HepG2 (cell line): ENCODE measurements at regions not wholly inside any gene's neighbourhood (a gene's known extent, or its start where the extent isn't known, plus 50 kb on each side); places are given as distances from the start of the nearest gene placed in this dataset.
A peak's percentile ranks its signal among the peaks of the same experiment; 100 is the strongest.

ENCODE experiments used
- HOXA7 ChIP-seq: sonication (generic); formaldehyde crosslinking; IDR thresholded peaks from 2 replicates; pipeline ENCODE4 v1.8.1; 2022; ENCODE audit warnings: mild to moderate bottlenecking, missing genetic modification reagents, moderate library complexity
- KDM2A ChIP-seq: sonication (generic); formaldehyde crosslinking; IDR thresholded peaks from 2 replicates; pipeline ENCODE4 v1.4.0; 2020; ENCODE audit warnings: low read depth, missing genetic modification reagents, borderline replicate concordance
- MYC ChIP-seq: sonication (generic); formaldehyde crosslinking; IDR thresholded peaks from 2 replicates; pipeline ENCODE4 v1.9.0; 2021; ENCODE audit warnings: missing genetic modification reagents, borderline replicate concordance
- PAWR ChIP-seq: sonication (generic); formaldehyde crosslinking; IDR thresholded peaks from 2 replicates; pipeline ENCODE4 v1.4.0; 2020; ENCODE audit warnings: missing genetic modification reagents, mild to moderate bottlenecking, borderline replicate concordance
- RAD21 ChIP-seq: fragments of 450-650 bp; formaldehyde crosslinking; IDR thresholded peaks from 2 replicates; pipeline ENCODE4 v1.5.0; 2020; ENCODE audit warnings: mild to moderate bottlenecking
- ZC3H13 ChIP-seq: sonication (generic); formaldehyde crosslinking; IDR thresholded peaks from 2 replicates; pipeline ENCODE4 v1.8.1; 2023; ENCODE audit warnings: mild to moderate bottlenecking, missing genetic modification reagents, moderate library complexity
- ZFP36L1 ChIP-seq: sonication (generic); formaldehyde crosslinking; IDR thresholded peaks from 2 replicates; pipeline ENCODE4 v1.8.0; 2022; ENCODE audit warnings: mild to moderate bottlenecking, missing genetic modification reagents, moderate library complexity
- ZNF101 ChIP-seq: sonication (generic); formaldehyde crosslinking; IDR thresholded peaks from 2 replicates; pipeline ENCODE4 v1.4.0; 2020; ENCODE audit warnings: mild to moderate bottlenecking, low read depth, missing genetic modification reagents, borderline replicate concordance
- ZNF253 ChIP-seq: sonication (generic); formaldehyde crosslinking; IDR thresholded peaks from 2 replicates; pipeline ENCODE4 v1.8.0; 2022; ENCODE audit warnings: mild to moderate bottlenecking, missing genetic modification reagents, borderline replicate concordance
- ZNF775 ChIP-seq: sonication (generic); formaldehyde crosslinking; IDR thresholded peaks from 2 replicates; pipeline ENCODE4 v1.4.0; 2020; ENCODE audit warnings: missing genetic modification reagents, mild to moderate bottlenecking, moderate library complexity, borderline replicate concordance
- TF ChIP-seq, protein P1 (sequence below): sonication (generic); formaldehyde crosslinking; IDR thresholded peaks from 2 replicates; pipeline ENCODE4 v1.4.0; 2020; ENCODE audit warnings: mild to moderate bottlenecking, missing genetic modification reagents, borderline replicate concordance
- TF ChIP-seq, protein P2 (sequence below): sonication (generic); formaldehyde crosslinking; IDR thresholded peaks from 2 replicates; pipeline ENCODE4 v1.4.0; 2020; ENCODE audit warnings: missing genetic modification reagents
- TF ChIP-seq, protein P3 (sequence below): sonication (generic); formaldehyde crosslinking; IDR thresholded peaks from 2 replicates; pipeline ENCODE4 v1.5.0; 2020; ENCODE audit warnings: missing genetic modification reagents
- TF ChIP-seq, protein P4 (sequence below): sonication (generic); formaldehyde crosslinking; IDR thresholded peaks from 2 replicates; pipeline ENCODE4 v1.4.0; 2020; ENCODE audit warnings: missing genetic modification reagents
- TF ChIP-seq, protein P5 (sequence below): sonication (generic); formaldehyde crosslinking; IDR thresholded peaks from 2 replicates; pipeline ENCODE4 v1.5.1; 2020; ENCODE audit warnings: missing genetic modification reagents, mild to moderate bottlenecking, borderline replicate concordance
- TF ChIP-seq, protein P6 (sequence below): sonication (generic); formaldehyde crosslinking; IDR thresholded peaks from 2 replicates; pipeline ENCODE4 v1.5.1; 2020; ENCODE audit warnings: mild to moderate bottlenecking, moderate library complexity, missing genetic modification reagents

DNA sequence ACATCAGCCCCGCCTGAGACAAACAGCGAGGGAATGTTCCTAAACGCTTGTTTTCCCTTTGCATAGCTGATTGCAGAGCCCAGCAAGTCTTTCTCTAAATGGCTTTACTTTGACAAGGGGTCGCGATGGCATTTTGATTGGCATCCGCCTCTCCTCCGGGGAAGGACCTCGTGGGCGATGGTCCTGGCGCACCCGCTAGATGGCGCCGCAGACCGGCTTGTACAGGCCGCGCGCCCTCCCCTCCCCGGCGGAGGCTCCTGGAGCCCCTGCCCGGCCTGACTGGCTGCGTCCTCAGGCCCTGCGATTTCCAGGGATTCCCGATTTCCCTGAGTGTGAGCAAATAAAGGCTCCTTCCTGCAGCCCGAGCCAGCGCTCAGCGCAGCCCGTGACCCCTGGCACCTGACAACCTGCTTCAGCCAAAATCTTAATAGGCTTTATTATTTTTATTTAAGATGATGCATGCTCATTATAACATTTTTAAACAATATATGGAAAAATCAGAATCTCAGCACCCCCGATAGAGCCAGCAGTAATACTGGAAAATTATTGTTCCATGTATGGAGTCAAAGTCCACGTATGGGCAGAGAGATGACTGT lies 468.3 kb downstream of the AACS start (continued):
- TF ChIP-seq, protein P1, sequence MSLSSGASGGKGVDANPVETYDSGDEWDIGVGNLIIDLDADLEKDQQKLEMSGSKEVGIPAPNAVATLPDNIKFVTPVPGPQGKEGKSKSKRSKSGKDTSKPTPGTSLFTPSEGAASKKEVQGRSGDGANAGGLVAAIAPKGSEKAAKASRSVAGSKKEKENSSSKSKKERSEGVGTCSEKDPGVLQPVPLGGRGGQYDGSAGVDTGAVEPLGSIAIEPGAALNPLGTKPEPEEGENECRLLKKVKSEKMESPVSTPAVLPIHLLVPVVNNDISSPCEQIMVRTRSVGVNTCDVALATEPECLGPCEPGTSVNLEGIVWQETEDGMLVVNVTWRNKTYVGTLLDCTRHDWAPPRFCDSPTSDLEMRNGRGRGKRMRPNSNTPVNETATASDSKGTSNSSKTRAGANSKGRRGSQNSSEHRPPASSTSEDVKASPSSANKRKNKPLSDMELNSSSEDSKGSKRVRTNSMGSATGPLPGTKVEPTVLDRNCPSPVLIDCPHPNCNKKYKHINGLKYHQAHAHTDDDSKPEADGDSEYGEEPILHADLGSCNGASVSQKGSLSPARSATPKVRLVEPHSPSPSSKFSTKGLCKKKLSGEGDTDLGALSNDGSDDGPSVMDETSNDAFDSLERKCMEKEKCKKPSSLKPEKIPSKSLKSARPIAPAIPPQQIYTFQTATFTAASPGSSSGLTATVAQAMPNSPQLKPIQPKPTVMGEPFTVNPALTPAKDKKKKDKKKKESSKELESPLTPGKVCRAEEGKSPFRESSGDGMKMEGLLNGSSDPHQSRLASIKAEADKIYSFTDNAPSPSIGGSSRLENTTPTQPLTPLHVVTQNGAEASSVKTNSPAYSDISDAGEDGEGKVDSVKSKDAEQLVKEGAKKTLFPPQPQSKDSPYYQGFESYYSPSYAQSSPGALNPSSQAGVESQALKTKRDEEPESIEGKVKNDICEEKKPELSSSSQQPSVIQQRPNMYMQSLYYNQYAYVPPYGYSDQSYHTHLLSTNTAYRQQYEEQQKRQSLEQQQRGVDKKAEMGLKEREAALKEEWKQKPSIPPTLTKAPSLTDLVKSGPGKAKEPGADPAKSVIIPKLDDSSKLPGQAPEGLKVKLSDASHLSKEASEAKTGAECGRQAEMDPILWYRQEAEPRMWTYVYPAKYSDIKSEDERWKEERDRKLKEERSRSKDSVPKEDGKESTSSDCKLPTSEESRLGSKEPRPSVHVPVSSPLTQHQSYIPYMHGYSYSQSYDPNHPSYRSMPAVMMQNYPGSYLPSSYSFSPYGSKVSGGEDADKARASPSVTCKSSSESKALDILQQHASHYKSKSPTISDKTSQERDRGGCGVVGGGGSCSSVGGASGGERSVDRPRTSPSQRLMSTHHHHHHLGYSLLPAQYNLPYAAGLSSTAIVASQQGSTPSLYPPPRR (CRISPR knock-in tag): no peak
- TF ChIP-seq ZNF253 (CRISPR knock-in tag) (no peak), ZC3H13 (CRISPR knock-in tag) (no peak), HOXA7 (CRISPR knock-in tag) (no peak), ZNF101 (CRISPR knock-in tag) (no peak), PAWR (CRISPR knock-in tag) (no peak), KDM2A (CRISPR knock-in tag) (peak; percentile 52; the same call in 1 of the 2 replicates), ZNF775 (no peak), RAD21 (CRISPR knock-in tag) (peak; percentile 76), ZFP36L1 (CRISPR knock-in tag) (no peak), MYC (CRISPR knock-in tag) (0 out of 2 replicates have a peak, but pooled peaks have one; percentile 28)
- TF ChIP-seq, protein P2, sequence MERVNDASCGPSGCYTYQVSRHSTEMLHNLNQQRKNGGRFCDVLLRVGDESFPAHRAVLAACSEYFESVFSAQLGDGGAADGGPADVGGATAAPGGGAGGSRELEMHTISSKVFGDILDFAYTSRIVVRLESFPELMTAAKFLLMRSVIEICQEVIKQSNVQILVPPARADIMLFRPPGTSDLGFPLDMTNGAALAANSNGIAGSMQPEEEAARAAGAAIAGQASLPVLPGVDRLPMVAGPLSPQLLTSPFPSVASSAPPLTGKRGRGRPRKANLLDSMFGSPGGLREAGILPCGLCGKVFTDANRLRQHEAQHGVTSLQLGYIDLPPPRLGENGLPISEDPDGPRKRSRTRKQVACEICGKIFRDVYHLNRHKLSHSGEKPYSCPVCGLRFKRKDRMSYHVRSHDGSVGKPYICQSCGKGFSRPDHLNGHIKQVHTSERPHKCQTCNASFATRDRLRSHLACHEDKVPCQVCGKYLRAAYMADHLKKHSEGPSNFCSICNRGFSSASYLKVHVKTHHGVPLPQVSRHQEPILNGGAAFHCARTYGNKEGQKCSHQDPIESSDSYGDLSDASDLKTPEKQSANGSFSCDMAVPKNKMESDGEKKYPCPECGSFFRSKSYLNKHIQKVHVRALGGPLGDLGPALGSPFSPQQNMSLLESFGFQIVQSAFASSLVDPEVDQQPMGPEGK (CRISPR knock-in tag): peak; percentile 37; the same call in 1 of the 2 replicates
- TF ChIP-seq, protein P3, sequence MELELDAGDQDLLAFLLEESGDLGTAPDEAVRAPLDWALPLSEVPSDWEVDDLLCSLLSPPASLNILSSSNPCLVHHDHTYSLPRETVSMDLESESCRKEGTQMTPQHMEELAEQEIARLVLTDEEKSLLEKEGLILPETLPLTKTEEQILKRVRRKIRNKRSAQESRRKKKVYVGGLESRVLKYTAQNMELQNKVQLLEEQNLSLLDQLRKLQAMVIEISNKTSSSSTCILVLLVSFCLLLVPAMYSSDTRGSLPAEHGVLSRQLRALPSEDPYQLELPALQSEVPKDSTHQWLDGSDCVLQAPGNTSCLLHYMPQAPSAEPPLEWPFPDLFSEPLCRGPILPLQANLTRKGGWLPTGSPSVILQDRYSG: no peak
- TF ChIP-seq, protein P4, sequence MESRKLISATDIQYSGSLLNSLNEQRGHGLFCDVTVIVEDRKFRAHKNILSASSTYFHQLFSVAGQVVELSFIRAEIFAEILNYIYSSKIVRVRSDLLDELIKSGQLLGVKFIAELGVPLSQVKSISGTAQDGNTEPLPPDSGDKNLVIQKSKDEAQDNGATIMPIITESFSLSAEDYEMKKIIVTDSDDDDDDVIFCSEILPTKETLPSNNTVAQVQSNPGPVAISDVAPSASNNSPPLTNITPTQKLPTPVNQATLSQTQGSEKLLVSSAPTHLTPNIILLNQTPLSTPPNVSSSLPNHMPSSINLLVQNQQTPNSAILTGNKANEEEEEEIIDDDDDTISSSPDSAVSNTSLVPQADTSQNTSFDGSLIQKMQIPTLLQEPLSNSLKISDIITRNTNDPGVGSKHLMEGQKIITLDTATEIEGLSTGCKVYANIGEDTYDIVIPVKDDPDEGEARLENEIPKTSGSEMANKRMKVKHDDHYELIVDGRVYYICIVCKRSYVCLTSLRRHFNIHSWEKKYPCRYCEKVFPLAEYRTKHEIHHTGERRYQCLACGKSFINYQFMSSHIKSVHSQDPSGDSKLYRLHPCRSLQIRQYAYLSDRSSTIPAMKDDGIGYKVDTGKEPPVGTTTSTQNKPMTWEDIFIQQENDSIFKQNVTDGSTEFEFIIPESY (CRISPR knock-in tag): no peak
- TF ChIP-seq, protein P5, sequence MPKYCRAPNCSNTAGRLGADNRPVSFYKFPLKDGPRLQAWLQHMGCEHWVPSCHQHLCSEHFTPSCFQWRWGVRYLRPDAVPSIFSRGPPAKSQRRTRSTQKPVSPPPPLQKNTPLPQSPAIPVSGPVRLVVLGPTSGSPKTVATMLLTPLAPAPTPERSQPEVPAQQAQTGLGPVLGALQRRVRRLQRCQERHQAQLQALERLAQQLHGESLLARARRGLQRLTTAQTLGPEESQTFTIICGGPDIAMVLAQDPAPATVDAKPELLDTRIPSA: no peak
- TF ChIP-seq, protein P6, sequence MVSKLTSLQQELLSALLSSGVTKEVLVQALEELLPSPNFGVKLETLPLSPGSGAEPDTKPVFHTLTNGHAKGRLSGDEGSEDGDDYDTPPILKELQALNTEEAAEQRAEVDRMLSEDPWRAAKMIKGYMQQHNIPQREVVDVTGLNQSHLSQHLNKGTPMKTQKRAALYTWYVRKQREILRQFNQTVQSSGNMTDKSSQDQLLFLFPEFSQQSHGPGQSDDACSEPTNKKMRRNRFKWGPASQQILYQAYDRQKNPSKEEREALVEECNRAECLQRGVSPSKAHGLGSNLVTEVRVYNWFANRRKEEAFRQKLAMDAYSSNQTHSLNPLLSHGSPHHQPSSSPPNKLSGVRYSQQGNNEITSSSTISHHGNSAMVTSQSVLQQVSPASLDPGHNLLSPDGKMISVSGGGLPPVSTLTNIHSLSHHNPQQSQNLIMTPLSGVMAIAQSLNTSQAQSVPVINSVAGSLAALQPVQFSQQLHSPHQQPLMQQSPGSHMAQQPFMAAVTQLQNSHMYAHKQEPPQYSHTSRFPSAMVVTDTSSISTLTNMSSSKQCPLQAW (CRISPR knock-in tag): no peak
